ENCODE measurements at regions not wholly inside any gene's neighbourhood (a gene's known extent, or its start where the extent isn't known, plus 50 kb on each side); places are given as distances from the start of the nearest gene placed in this dataset.

DNA sequence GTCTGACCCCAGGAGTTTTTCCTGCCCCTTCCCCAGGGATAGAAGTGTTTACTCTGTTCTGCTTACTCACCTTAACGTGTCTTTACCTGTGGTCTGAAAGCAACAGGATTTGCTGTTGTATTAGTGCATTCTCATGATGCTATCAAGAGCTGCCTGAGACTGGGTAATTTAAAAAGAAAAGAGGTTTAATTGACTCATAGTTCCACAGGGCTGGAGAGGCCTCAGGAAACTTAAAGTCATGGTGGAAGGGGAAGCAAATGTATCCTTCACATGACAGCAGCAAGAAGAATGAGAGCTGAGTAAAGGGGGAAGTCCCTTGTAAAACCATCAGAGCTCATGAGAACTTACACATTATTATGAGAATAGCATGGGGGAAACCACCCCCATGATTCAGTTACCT lies 240.4 kb downstream of the SNAPC1 start:
- H3K27ac ChIP-seq = no peak overlapping the region
- H3K27me3 ChIP-seq (ENCODE audit: insufficient read depth, low read depth) = no peaks in the 10 kb centered on the region
- no peaks in the 10 kb centered on the region for H3K79me2 ChIP-seq (ENCODE audit: insufficient read depth, low read depth)
- no peaks in the 10 kb centered on the region for H4K20me1 ChIP-seq (ENCODE audit: insufficient read depth)
- no peak overlapping the region for H3K4me3 ChIP-seq (IDR thresholded peaks at IDR 0.05; ENCODE audit: insufficient read depth, low read depth, low read length)
- no peaks in the 10 kb centered on the region for H3K4me1 ChIP-seq (ENCODE audit: low read depth, poor library complexity, severe bottlenecking)
- H3K36me3 ChIP-seq (ENCODE audit: insufficient read depth) = no peaks in the 10 kb centered on the region
- TF ChIP-seq, protein P1, sequence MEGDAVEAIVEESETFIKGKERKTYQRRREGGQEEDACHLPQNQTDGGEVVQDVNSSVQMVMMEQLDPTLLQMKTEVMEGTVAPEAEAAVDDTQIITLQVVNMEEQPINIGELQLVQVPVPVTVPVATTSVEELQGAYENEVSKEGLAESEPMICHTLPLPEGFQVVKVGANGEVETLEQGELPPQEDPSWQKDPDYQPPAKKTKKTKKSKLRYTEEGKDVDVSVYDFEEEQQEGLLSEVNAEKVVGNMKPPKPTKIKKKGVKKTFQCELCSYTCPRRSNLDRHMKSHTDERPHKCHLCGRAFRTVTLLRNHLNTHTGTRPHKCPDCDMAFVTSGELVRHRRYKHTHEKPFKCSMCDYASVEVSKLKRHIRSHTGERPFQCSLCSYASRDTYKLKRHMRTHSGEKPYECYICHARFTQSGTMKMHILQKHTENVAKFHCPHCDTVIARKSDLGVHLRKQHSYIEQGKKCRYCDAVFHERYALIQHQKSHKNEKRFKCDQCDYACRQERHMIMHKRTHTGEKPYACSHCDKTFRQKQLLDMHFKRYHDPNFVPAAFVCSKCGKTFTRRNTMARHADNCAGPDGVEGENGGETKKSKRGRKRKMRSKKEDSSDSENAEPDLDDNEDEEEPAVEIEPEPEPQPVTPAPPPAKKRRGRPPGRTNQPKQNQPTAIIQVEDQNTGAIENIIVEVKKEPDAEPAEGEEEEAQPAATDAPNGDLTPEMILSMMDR (conservative IDR thresholded peaks at IDR 0.05; ENCODE audit: low read depth, low read length) = no peak
- no peak overlapping the region for H2AFZ ChIP-seq (ENCODE audit: low read depth)
- H3K4me2 ChIP-seq = no peak overlapping the region
- H3K9ac ChIP-seq = no peak overlapping the region

DNA sequence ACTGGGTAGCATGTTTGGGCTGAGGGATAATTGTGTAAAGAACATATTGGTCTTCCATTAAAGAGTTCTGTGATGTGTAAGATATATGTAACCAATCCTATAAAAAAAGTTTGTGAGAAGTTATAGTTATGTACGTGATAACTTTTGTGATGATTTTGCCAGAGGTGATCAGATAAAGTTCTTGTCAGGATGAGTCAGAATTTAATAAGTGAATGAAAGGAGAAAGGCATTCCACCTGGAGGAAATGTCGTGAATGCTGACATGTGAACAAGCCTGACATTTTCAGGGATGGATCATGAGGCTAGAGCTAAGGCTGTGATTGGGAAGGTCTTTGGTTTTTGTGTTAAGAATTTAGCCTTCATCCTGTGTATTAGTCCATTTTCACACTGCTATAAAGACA lies 241.5 kb downstream of the SNAPC1 start:
- Histone ChIP-seq H3K4me1 (ENCODE audit: low read depth, poor library complexity, severe bottlenecking) (no peaks in the 10 kb centered on the region), H3K36me3 (ENCODE audit: insufficient read depth) (no peaks in the 10 kb centered on the region), H3K4me3 (IDR thresholded peaks at IDR 0.05; ENCODE audit: insufficient read depth, low read depth, low read length) (no peak overlapping the region), H3K4me2 (no peak overlapping the region), H3K9ac (no peak overlapping the region), H3K27ac (no peak overlapping the region), H3K27me3 (ENCODE audit: insufficient read depth, low read depth) (no peaks in the 10 kb centered on the region), H2AFZ (ENCODE audit: low read depth) (no peak overlapping the region), H3K79me2 (ENCODE audit: insufficient read depth, low read depth) (no peaks in the 10 kb centered on the region), H4K20me1 (ENCODE audit: insufficient read depth) (no peaks in the 10 kb centered on the region)
- TF ChIP-seq, protein P1 (conservative IDR thresholded peaks at IDR 0.05; ENCODE audit: low read depth, low read length) = no peak

DNA sequence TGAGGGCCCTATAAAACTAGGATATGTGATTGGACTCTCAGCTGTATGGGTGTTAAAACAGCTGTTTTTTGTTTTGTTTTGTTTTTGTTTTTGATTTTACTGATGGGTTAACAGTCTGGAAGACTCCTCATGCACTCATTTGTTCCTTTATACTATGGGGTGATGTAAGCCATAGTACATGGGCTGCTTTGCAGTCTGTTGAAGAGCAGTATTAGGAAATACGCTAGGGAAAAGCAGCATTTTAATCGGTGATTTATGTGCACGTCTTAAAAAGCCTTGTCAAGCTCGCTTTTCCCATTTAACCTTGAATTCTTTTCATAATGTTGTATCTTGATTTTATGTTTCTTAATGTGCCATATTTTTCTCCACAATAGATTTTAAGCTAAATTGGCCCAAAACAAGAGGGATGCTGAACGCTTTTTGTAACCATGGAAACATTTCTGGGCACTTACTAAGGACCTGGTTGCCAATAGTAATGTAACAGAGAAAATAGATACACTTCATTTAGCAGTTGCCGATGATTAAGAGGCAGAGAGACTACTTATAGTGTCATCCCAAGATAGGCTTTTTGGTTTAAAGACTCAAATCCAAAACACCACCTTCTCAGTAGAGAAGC lies 244.0 kb downstream of the SNAPC1 start:
- TF ChIP-seq, protein P1 (conservative IDR thresholded peaks at IDR 0.05; ENCODE audit: low read depth, low read length) = no peak
- Histone ChIP-seq H3K4me1 (ENCODE audit: low read depth, poor library complexity, severe bottlenecking) (no peaks in the 10 kb centered on the region), H4K20me1 (ENCODE audit: insufficient read depth) (no peaks in the 10 kb centered on the region), H3K27ac (no peak overlapping the region), H3K36me3 (ENCODE audit: insufficient read depth) (no peaks in the 10 kb centered on the region), H2AFZ (ENCODE audit: low read depth) (no peak overlapping the region), H3K79me2 (ENCODE audit: insufficient read depth, low read depth) (no peaks in the 10 kb centered on the region), H3K27me3 (ENCODE audit: insufficient read depth, low read depth) (no peaks in the 10 kb centered on the region), H3K4me3 (IDR thresholded peaks at IDR 0.05; ENCODE audit: insufficient read depth, low read depth, low read length) (no peak overlapping the region), H3K9ac (no peak overlapping the region), H3K4me2 (no peak overlapping the region)

DNA sequence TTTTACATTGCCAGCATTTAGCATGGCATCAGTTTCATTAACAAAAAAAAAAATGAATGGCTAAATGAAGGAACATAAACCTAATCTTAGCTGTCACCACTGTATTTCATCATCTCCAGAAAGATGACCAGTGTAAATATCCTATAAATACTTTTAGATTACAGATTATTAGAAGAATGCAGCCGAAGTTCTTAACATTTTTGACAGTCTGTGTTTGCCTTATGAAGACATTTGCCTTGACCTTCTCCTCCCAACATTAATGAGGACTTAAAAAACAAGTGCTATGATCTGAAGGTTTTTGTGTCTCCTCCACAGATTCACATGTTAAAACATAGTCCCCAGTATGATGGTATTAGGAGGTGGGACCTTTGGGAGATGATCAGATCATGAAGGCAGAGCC lies 253.0 kb downstream of the SNAPC1 start:
- Histone ChIP-seq H3K27me3 (ENCODE audit: insufficient read depth, low read depth) (no peaks in the 10 kb centered on the region), H2AFZ (ENCODE audit: low read depth) (no peak overlapping the region), H3K36me3 (ENCODE audit: insufficient read depth) (no peaks in the 10 kb centered on the region), H3K9ac (no peak overlapping the region), H3K4me2 (no peak overlapping the region; the same call in 1 of the 2 replicates), H3K27ac (no peak overlapping the region), H4K20me1 (ENCODE audit: insufficient read depth) (no peaks in the 10 kb centered on the region), H3K4me1 (ENCODE audit: low read depth, poor library complexity, severe bottlenecking) (peaks cover 16% of the 10 kb centered on the region), H3K79me2 (ENCODE audit: insufficient read depth, low read depth) (no peaks in the 10 kb centered on the region), H3K4me3 (IDR thresholded peaks at IDR 0.05; ENCODE audit: insufficient read depth, low read depth, low read length) (no peak overlapping the region)
- TF ChIP-seq, protein P1 (conservative IDR thresholded peaks at IDR 0.05; ENCODE audit: low read depth, low read length) = no peak

All from KMS-11 (cell line).